ENCODE measurements at regions not wholly inside any gene's neighbourhood (a gene's known extent, or its start where the extent isn't known, plus 50 kb on each side); places are given as distances from the start of the nearest gene placed in this dataset.

GRCh38 chr2:65503746-65504145, 71.3 kb upstream of the SPRED2 start:
- DNase-seq (ENCODE audit: low read depth in 4 of 6, low spot score in 6 of 6), result peak in 3 of 6 donors; percentile 51 to 78 (median 71)
- H3K27ac ChIP-seq (ENCODE audit: low read depth, low read length), result peak overlapping the region; percentile 29
- 38% methylated on average over 2 of the region's 5 CpGs for WGBS (ENCODE audit: insufficient coverage)

GRCh38 chr2:65501836-65502235, 69.4 kb upstream of the SPRED2 start:
- H3K9me3 ChIP-seq (ENCODE audit: control insufficient read depth, insufficient read depth, low read length), result no peaks in the 10 kb centered on the region
- H3K4me3 ChIP-seq (ENCODE audit: low read depth, low read length), result no peak overlapping the region
- H3K36me3 ChIP-seq (ENCODE audit: control insufficient read depth, insufficient read depth, low read length), result no peaks in the 10 kb centered on the region
- peaks cover 15% of the 10 kb centered on the region for H3K4me1 ChIP-seq (ENCODE audit: control insufficient read depth, insufficient read depth, low read length)
- 98% methylated on average over 4 of the region's 6 CpGs for WGBS (ENCODE audit: insufficient coverage)
- no peak for DNase-seq (ENCODE audit: low read depth in 4 of 6, low spot score in 6 of 6)
- H3K27ac ChIP-seq (ENCODE audit: low read depth, low read length), result no peak overlapping the region
- no peaks in the 10 kb centered on the region for H3K27me3 ChIP-seq (ENCODE audit: control insufficient read depth, insufficient read depth, low read length)

More at GRCh38 chr2:65503746-65504145, 71.3 kb upstream of the SPRED2 start:
- no peaks in the 10 kb centered on the region for H3K9me3 ChIP-seq (ENCODE audit: control insufficient read depth, insufficient read depth, low read length)
- H3K36me3 ChIP-seq (ENCODE audit: control insufficient read depth, insufficient read depth, low read length), result no peaks in the 10 kb centered on the region
- H3K4me1 ChIP-seq (ENCODE audit: control insufficient read depth, insufficient read depth, low read length), result peaks cover 15% of the 10 kb centered on the region
- H3K27me3 ChIP-seq (ENCODE audit: control insufficient read depth, insufficient read depth, low read length), result no peaks in the 10 kb centered on the region
- no peak overlapping the region for H3K4me3 ChIP-seq (ENCODE audit: low read depth, low read length)

- no peak overlapping the region for H3K27ac ChIP-seq (ENCODE audit: low read depth, low read length)
- 100% methylated on average over 9 of the region's 10 CpGs for WGBS (ENCODE audit: insufficient coverage)
- no peak overlapping the region for H3K4me3 ChIP-seq (ENCODE audit: low read depth, low read length)
- no peaks in the 10 kb centered on the region for H3K27me3 ChIP-seq (ENCODE audit: control insufficient read depth, insufficient read depth, low read length)
- no peak for DNase-seq (ENCODE audit: low read depth in 4 of 6, low spot score in 6 of 6)
- H3K36me3 ChIP-seq (ENCODE audit: control insufficient read depth, insufficient read depth, low read length), result no peaks in the 10 kb centered on the region
- peaks cover 15% of the 10 kb centered on the region for H3K4me1 ChIP-seq (ENCODE audit: control insufficient read depth, insufficient read depth, low read length)
- no peaks in the 10 kb centered on the region for H3K9me3 ChIP-seq (ENCODE audit: control insufficient read depth, insufficient read depth, low read length)
Observed at GRCh38 chr2:65501074-65501473, 68.7 kb upstream of the SPRED2 start.

- Histone ChIP-seq H3K4me3 (ENCODE audit: low read depth, low read length) (no peak overlapping the region), H3K27me3 (ENCODE audit: control insufficient read depth, insufficient read depth, low read length) (no peaks in the 10 kb centered on the region), H3K4me1 (ENCODE audit: control insufficient read depth, insufficient read depth, low read length) (peaks cover 15% of the 10 kb centered on the region), H3K27ac (ENCODE audit: low read depth, low read length) (no peak overlapping the region), H3K36me3 (ENCODE audit: control insufficient read depth, insufficient read depth, low read length) (no peaks in the 10 kb centered on the region), H3K9me3 (ENCODE audit: control insufficient read depth, insufficient read depth, low read length) (no peaks in the 10 kb centered on the region)
- no peak for DNase-seq (ENCODE audit: low read depth in 4 of 6, low spot score in 6 of 6)
- 94% methylated on average over 8 of the region's 9 CpGs for WGBS (ENCODE audit: insufficient coverage)
Observed at GRCh38 chr2:65500310-65501040, 68.1 kb upstream of the SPRED2 start.

GRCh38 chr2:65499216-65499615, 66.8 kb upstream of the SPRED2 start:
- peaks cover 13% of the 10 kb centered on the region for H3K4me1 ChIP-seq (ENCODE audit: control insufficient read depth, insufficient read depth, low read length)
- H3K27me3 ChIP-seq (ENCODE audit: control insufficient read depth, insufficient read depth, low read length), result no peaks in the 10 kb centered on the region
- no peaks in the 10 kb centered on the region for H3K36me3 ChIP-seq (ENCODE audit: control insufficient read depth, insufficient read depth, low read length)
- H3K27ac ChIP-seq (ENCODE audit: low read depth, low read length), result no peak overlapping the region
- no peaks in the 10 kb centered on the region for H3K9me3 ChIP-seq (ENCODE audit: control insufficient read depth, insufficient read depth, low read length)
- DNase-seq (ENCODE audit: low read depth in 4 of 6, low spot score in 6 of 6), result no peak
- no peak overlapping the region for H3K4me3 ChIP-seq (ENCODE audit: low read depth, low read length)
- 77% methylated on average over 4 of the region's 6 CpGs for WGBS (ENCODE audit: insufficient coverage)

DNA sequence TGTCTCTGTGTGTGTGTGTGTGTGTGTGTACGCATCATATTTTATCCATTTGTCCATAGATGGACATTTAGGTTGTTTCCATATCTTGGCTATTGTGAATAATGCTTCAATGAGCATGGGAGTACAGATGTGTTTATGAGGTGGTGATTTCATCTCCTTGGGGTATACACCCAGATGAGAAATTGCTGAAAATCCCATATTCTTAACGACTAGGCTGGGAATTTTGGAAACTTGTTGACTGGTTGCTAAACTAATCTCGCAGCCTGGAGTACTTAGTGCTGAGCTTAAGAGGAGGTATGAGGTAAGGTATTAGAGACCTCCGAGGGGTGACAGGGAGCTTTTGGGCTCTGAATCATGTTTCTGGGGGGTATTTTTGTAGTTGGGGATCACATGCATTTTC, 66.0 kb upstream of the SPRED2 start:
- peaks cover 8% of the 10 kb centered on the region for H3K4me1 ChIP-seq (ENCODE audit: control insufficient read depth, insufficient read depth, low read length)
- no peaks in the 10 kb centered on the region for H3K9me3 ChIP-seq (ENCODE audit: control insufficient read depth, insufficient read depth, low read length)
- no peaks in the 10 kb centered on the region for H3K27me3 ChIP-seq (ENCODE audit: control insufficient read depth, insufficient read depth, low read length)
- H3K27ac ChIP-seq (ENCODE audit: low read depth, low read length), result no peak overlapping the region
- H3K36me3 ChIP-seq (ENCODE audit: control insufficient read depth, insufficient read depth, low read length), result no peaks in the 10 kb centered on the region
- WGBS (ENCODE audit: insufficient coverage), result 100% methylated on average over 2 of the region's 4 CpGs
- DNase-seq (ENCODE audit: low read depth in 4 of 6, low spot score in 6 of 6), result no peak
- no peak overlapping the region for H3K4me3 ChIP-seq (ENCODE audit: low read depth, low read length)

- H3K27me3 ChIP-seq (ENCODE audit: control insufficient read depth, insufficient read depth, low read length), result no peaks in the 10 kb centered on the region
- DNase-seq (ENCODE audit: low read depth in 4 of 6, low spot score in 6 of 6), result peak in 2 of 6 donors; percentile 11 to 64
- peak overlapping the region; percentile 3 for H3K27ac ChIP-seq (ENCODE audit: low read depth, low read length)
- no peaks in the 10 kb centered on the region for H3K36me3 ChIP-seq (ENCODE audit: control insufficient read depth, insufficient read depth, low read length)
- H3K4me3 ChIP-seq (ENCODE audit: low read depth, low read length), result no peak overlapping the region
- H3K9me3 ChIP-seq (ENCODE audit: control insufficient read depth, insufficient read depth, low read length), result no peaks in the 10 kb centered on the region
- H3K4me1 ChIP-seq (ENCODE audit: control insufficient read depth, insufficient read depth, low read length), result peaks cover 6% of the 10 kb centered on the region
- no CpG with 5 or more reads among the region's 4 CpGs for WGBS (ENCODE audit: insufficient coverage)
Observed at GRCh38 chr2:65495251-65495877, 63.0 kb upstream of the SPRED2 start.

DNA sequence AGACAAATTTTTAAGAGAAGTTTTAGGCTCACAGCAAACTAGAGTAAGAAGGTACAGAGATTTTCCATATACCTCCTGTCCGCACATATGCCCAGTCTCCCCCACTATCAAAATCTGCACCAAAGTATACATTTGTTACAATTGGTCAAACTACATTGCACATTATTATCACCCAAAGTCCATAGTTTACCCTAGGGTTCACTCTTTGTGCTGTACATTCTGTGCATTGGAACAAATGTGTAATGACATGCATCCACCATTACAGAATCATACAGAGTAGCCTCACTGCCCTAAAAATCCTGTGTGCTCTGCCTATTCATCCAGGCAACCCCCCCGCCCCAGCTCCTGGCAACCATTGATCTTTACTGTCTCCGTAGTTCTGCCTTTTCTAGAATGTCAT, 61.7 kb upstream of the SPRED2 start:
- no peak overlapping the region for H3K4me3 ChIP-seq (ENCODE audit: low read depth, low read length)
- H3K9me3 ChIP-seq (ENCODE audit: control insufficient read depth, insufficient read depth, low read length), result no peaks in the 10 kb centered on the region
- no peaks in the 10 kb centered on the region for H3K36me3 ChIP-seq (ENCODE audit: control insufficient read depth, insufficient read depth, low read length)
- no peaks in the 10 kb centered on the region for H3K27me3 ChIP-seq (ENCODE audit: control insufficient read depth, insufficient read depth, low read length)
- no peak overlapping the region for H3K27ac ChIP-seq (ENCODE audit: low read depth, low read length)
- no peak for DNase-seq (ENCODE audit: low read depth in 4 of 6, low spot score in 6 of 6)
- H3K4me1 ChIP-seq (ENCODE audit: control insufficient read depth, insufficient read depth, low read length), result peaks cover 6% of the 10 kb centered on the region
- no CpG with 5 or more reads among the region's 3 CpGs for WGBS (ENCODE audit: insufficient coverage)

DNA sequence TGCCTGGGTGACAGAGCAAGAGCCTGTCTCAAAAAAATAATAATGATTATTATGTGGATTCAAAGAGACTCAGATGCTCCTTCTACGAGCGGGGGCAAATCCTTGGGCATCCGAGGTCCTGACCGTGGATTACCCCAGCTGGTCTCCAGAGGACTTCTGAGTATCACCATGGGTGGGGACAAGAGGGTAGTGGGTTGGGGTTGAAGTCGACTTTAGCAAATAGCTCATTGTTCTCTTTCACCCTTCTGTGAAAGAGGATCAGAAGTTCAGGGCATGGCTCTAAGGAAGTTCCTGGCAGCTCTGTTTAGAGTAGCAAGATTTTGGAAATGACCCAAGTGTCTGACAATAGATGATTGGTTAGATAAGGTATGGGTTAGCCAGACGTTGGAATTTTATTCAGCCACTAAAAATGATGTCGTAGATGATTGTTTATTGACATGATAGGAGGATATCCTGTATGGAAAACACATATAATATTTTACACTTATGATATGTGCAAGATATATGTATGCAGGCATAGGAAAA, 59.0 kb upstream of the SPRED2 start:
- Histone ChIP-seq H3K4me1 (ENCODE audit: control insufficient read depth, insufficient read depth, low read length) (peaks cover 6% of the 10 kb centered on the region), H3K27ac (ENCODE audit: low read depth, low read length) (no peak overlapping the region), H3K27me3 (ENCODE audit: control insufficient read depth, insufficient read depth, low read length) (no peaks in the 10 kb centered on the region), H3K9me3 (ENCODE audit: control insufficient read depth, insufficient read depth, low read length) (no peaks in the 10 kb centered on the region), H3K36me3 (ENCODE audit: control insufficient read depth, insufficient read depth, low read length) (no peaks in the 10 kb centered on the region), H3K4me3 (ENCODE audit: low read depth, low read length) (no peak overlapping the region)
- peak in 1 of 6 donors; percentile 19 for DNase-seq (ENCODE audit: low read depth in 4 of 6, low spot score in 6 of 6)
- 76% methylated on average over 4 of the region's 7 CpGs for WGBS (ENCODE audit: insufficient coverage)

DNA sequence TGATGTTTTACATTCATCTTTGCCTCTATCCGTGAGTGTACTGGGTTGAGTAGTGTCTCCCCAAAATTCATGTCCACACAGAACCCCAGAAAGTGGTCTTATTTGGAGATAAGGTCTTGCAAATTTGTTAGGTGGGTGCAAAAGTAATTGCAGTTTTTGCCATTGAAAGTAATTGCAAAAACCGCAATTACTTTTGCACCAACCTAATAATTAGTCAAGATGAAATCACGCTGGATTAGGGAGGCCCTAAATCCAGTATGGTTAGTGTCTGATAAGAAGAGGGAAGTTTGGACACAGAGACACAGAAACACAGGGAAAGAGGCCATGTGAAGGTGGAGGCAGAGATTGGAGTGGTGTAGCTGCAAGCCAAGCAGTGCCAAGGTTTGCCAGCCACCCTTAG, 57.8 kb upstream of the SPRED2 start:
- DNase-seq (ENCODE audit: low read depth in 4 of 6, low spot score in 6 of 6), result no peak
- WGBS (ENCODE audit: insufficient coverage), result no CpG with 5 or more reads among the region's 3 CpGs
- H3K36me3 ChIP-seq (ENCODE audit: control insufficient read depth, insufficient read depth, low read length), result no peaks in the 10 kb centered on the region
- peaks cover 6% of the 10 kb centered on the region for H3K4me1 ChIP-seq (ENCODE audit: control insufficient read depth, insufficient read depth, low read length)
- no peak overlapping the region for H3K4me3 ChIP-seq (ENCODE audit: low read depth, low read length)
- no peaks in the 10 kb centered on the region for H3K27me3 ChIP-seq (ENCODE audit: control insufficient read depth, insufficient read depth, low read length)
- no peaks in the 10 kb centered on the region for H3K9me3 ChIP-seq (ENCODE audit: control insufficient read depth, insufficient read depth, low read length)
- no peak overlapping the region for H3K27ac ChIP-seq (ENCODE audit: low read depth, low read length)
